SH-SY5Y (cell line): ENCODE measurements at regions not wholly inside any gene's neighbourhood (a gene's known extent, or its start where the extent isn't known, plus 50 kb on each side); places are given as distances from the start of the nearest gene placed in this dataset.

Source experiments
- GATA2 ChIP-seq: IDR thresholded peaks from 2 replicates; pipeline ENCODE4 v1.6.1; 2011; ENCODE audit warnings: mild to moderate bottlenecking, low read depth, low read length
- GATA3 ChIP-seq: IDR thresholded peaks from 2 replicates; pipeline ENCODE4 v1.6.1; 2011; ENCODE audit warnings: low read depth, mild to moderate bottlenecking, low read length, moderate library complexity

- TF ChIP-seq GATA2: no peak
- TF ChIP-seq GATA3: no peak
Measured at GRCh38 chr5:73272351-73272750, 99.4 kb downstream of the TMEM174 start.

- no peak for TF ChIP-seq GATA3
- no peak for TF ChIP-seq GATA2
Measured at GRCh38 chr5:73268826-73269225, 95.8 kb downstream of the TMEM174 start.

- no peak for TF ChIP-seq GATA3
- no peak for TF ChIP-seq GATA2
Measured at GRCh38 chr5:73267766-73268435, 94.9 kb downstream of the TMEM174 start.

- TF ChIP-seq GATA2: no peak
- no peak for TF ChIP-seq GATA3
Measured at GRCh38 chr5:73266925-73267765, 94.2 kb downstream of the TMEM174 start.

- TF ChIP-seq GATA3 (no peak), GATA2 (no peak)
Measured at GRCh38 chr5:73266176-73266738, 93.3 kb downstream of the TMEM174 start.

GRCh38 chr5:73265641-73266040 lies 92.6 kb downstream of the TMEM174 start:
- TF ChIP-seq GATA3 (no peak), GATA2 (no peak)

- TF ChIP-seq GATA2 (no peak), GATA3 (no peak)
Measured at GRCh38 chr5:73264631-73265030, 91.6 kb downstream of the TMEM174 start.

- TF ChIP-seq GATA2 (no peak), GATA3 (no peak)
Measured at GRCh38 chr5:73263001-73263710, 90.2 kb downstream of the TMEM174 start.

GRCh38 chr5:73256862-73257261 lies 83.9 kb downstream of the TMEM174 start:
- TF ChIP-seq GATA2: no peak
- no peak for TF ChIP-seq GATA3

GRCh38 chr5:73256462-73256861 lies 83.5 kb downstream of the TMEM174 start:
- TF ChIP-seq GATA3 (no peak), GATA2 (no peak)

- TF ChIP-seq GATA3 (peak; percentile 68; the same call in 1 of the 2 replicates), GATA2 (peak; percentile 69)
Measured at GRCh38 chr5:73256012-73256411, 83.0 kb downstream of the TMEM174 start.

- TF ChIP-seq GATA3 (no peak), GATA2 (no peak)
Measured at GRCh38 chr5:73254642-73255041, 81.6 kb downstream of the TMEM174 start.

- TF ChIP-seq GATA3 (no peak), GATA2 (no peak)
Measured at GRCh38 chr5:73253047-73253660, 80.2 kb downstream of the TMEM174 start.

GRCh38 chr5:73250645-73251044 lies 77.7 kb downstream of the TMEM174 start:
- no peak for TF ChIP-seq GATA3
